NCI-H2227 treated with DMSO at 0.1 percent for 48 hours (cell line): ENCODE measurements at regions not wholly inside any gene's neighbourhood (a gene's known extent, or its start where the extent isn't known, plus 50 kb on each side); places are given as distances from the start of the nearest gene placed in this dataset.
"Not testable (repeated sequence)": the region's sequence is repeated elsewhere in the genome, so short reads cannot be mapped to it uniquely, and the experiment has no call there.

Experiments
- DNase-seq: peaks from one replicate; lab custom pipeline; 2025; lab: John Stamatoyannopoulos, UW

- DNase-seq: no peak
These were observed 136.7 kb upstream of the ZNF746 start for GRCh38 chr7:149633976-149634945.

- not testable (repeated sequence) for DNase-seq
These were observed 130.9 kb upstream of the ZNF746 start for GRCh38 chr7:149628361-149629149.

- no peak for DNase-seq
These were observed 130.3 kb upstream of the ZNF746 start for GRCh38 chr7:149627911-149628310.

GRCh38 chr7:149626972-149627371, 129.4 kb upstream of the ZNF746 start:
- no peak for DNase-seq

- no peak for DNase-seq
These were observed 128.4 kb upstream of the ZNF746 start for GRCh38 chr7:149625947-149626392.

- no peak for DNase-seq
These were observed 127.8 kb upstream of the ZNF746 start for GRCh38 chr7:149625340-149625946.

GRCh38 chr7:149624419-149625339, 127.1 kb upstream of the ZNF746 start:
- DNase-seq: peak; percentile 84

GRCh38 chr7:149624006-149624405, 126.4 kb upstream of the ZNF746 start:
- DNase-seq: no peak

GRCh38 chr7:149623262-149623997, 125.8 kb upstream of the ZNF746 start:
- DNase-seq: peak; percentile 37

GRCh38 chr7:149622444-149623210, 125.0 kb upstream of the ZNF746 start:
- no peak for DNase-seq

GRCh38 chr7:149621776-149622175, 124.2 kb upstream of the ZNF746 start:
- DNase-seq: no peak

GRCh38 chr7:149620961-149621360, 123.4 kb upstream of the ZNF746 start:
- DNase-seq: no peak

- DNase-seq: no peak
These were observed 119.3 kb upstream of the ZNF746 start for GRCh38 chr7:149616898-149617297.

GRCh38 chr7:149615690-149616270, 118.2 kb upstream of the ZNF746 start:
- DNase-seq: no peak

- no peak for DNase-seq
These were observed 112.9 kb upstream of the ZNF746 start for GRCh38 chr7:149610441-149611011.

- no peak for DNase-seq
These were observed 110.6 kb upstream of the ZNF746 start for GRCh38 chr7:149608168-149608567.

- no peak for DNase-seq
These were observed 110.1 kb upstream of the ZNF746 start for GRCh38 chr7:149607683-149608082.

- no peak for DNase-seq
These were observed 109.2 kb upstream of the ZNF746 start for GRCh38 chr7:149606826-149607225.

- no peak for DNase-seq
These were observed 108.1 kb upstream of the ZNF746 start for GRCh38 chr7:149605696-149606095.
